ENCODE measurements at regions not wholly inside any gene's neighbourhood (a gene's known extent, or its start where the extent isn't known, plus 50 kb on each side); places are given as distances from the start of the nearest gene placed in this dataset.

DNA sequence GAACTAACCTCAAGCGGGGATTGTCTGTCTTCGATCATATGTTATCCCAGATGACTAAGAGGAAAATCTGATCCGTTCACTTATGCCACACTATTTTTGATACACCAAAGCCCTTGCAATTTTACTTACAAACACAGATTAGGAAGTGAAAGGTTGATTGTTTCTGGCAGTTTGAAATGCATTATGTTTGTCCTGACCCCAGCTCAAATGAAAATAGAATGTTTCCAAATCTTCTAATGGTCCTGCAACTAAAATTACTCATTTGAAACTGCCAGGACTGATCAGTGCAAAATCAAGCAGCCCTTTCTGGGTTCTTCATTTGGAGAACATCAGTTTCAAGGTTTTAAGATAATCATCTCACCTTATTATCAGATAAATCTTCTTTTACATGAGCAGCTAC lies 696.7 kb upstream of the WWC1 start:
- no peaks in the 10 kb centered on the region for H3K9me1 ChIP-seq (ENCODE audit: control insufficient read depth, extremely low read depth, insufficient read depth, low read length)
- no peak overlapping the region for H2AFZ ChIP-seq (ENCODE audit: control insufficient read depth, low read length)
- no peak for TF ChIP-seq EZH2 (IDR thresholded peaks at IDR 0.05; ENCODE audit: low read length)
- TF ChIP-seq, protein P1, sequence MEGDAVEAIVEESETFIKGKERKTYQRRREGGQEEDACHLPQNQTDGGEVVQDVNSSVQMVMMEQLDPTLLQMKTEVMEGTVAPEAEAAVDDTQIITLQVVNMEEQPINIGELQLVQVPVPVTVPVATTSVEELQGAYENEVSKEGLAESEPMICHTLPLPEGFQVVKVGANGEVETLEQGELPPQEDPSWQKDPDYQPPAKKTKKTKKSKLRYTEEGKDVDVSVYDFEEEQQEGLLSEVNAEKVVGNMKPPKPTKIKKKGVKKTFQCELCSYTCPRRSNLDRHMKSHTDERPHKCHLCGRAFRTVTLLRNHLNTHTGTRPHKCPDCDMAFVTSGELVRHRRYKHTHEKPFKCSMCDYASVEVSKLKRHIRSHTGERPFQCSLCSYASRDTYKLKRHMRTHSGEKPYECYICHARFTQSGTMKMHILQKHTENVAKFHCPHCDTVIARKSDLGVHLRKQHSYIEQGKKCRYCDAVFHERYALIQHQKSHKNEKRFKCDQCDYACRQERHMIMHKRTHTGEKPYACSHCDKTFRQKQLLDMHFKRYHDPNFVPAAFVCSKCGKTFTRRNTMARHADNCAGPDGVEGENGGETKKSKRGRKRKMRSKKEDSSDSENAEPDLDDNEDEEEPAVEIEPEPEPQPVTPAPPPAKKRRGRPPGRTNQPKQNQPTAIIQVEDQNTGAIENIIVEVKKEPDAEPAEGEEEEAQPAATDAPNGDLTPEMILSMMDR (optimal IDR thresholded peaks at IDR 0.05 in 1 of 3, IDR thresholded peaks at IDR 0.05 in 1 of 3, conservative IDR thresholded peaks at IDR 0.05 in 1 of 3; ENCODE audit: extremely low read depth in 1 of 3, insufficient read depth in 2 of 3, low read length in 3 of 3), result no peak
- FAIRE-seq (no peak), DNase-seq (ENCODE audit: low read depth, low spot score) (no peak)
- no peaks in the 10 kb centered on the region for H3K79me2 ChIP-seq (ENCODE audit: control insufficient read depth, insufficient read depth, low read length)
- dilution Hi-C loops (cut with MboI; ENCODE audit: extremely low pct_ligation_motif_present, low sequenced_read_pairs), result no loop called here
- H3K27ac ChIP-seq (ENCODE audit: control insufficient read depth, insufficient read depth, low read length), result no peak overlapping the region
- H3K4me2 ChIP-seq (ENCODE audit: control insufficient read depth, extremely low read depth, insufficient read depth, low read depth, low read length), result no peak overlapping the region
- H3K4me3 ChIP-seq (ENCODE audit: control insufficient read depth in 2 of 3, extremely low read depth in 1 of 3, insufficient read depth in 2 of 3, low read depth in 1 of 3, low read length in 3 of 3), result no peak overlapping the region
- H3K27me3 ChIP-seq (ENCODE audit: control insufficient read depth, extremely low read depth, insufficient read depth, low read length), result no peaks in the 10 kb centered on the region
- H3K4me1 ChIP-seq (ENCODE audit: control insufficient read depth, extremely low read depth, insufficient read depth, low read length), result no peaks in the 10 kb centered on the region
- H3K36me3 ChIP-seq (ENCODE audit: control insufficient read depth in 2 of 2, extremely low read depth in 1 of 2, insufficient read depth in 2 of 2, low read length in 2 of 2), result no peaks in the 10 kb centered on the region
- H4K20me1 ChIP-seq (ENCODE audit: control insufficient read depth, extremely low read depth, insufficient read depth, low read length), result no peaks in the 10 kb centered on the region
- no peak overlapping the region for H3K9ac ChIP-seq (ENCODE audit: control insufficient read depth, extremely low read depth, insufficient read depth, low read length)
- no peaks in the 10 kb centered on the region for H3K9me3 ChIP-seq (ENCODE audit: control insufficient read depth, low read depth, low read length)

DNA sequence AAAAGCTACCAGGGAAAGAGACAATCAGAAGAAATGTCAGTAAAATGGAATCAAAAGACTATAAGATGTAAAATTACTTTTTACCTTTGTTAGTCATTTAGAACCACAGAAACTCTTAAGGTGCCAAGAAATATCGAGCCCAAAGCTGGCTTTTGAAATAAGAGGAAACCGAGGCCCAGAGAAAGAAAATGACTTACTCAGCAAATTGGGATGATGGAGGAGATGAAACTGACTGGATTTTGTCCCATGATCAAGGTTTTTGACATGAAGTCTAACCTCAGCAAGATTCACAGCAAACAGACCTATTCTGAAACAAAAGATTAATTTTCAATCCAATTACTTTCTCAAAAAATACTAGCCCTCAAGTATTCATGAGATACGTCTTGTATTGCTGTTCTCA lies 696.2 kb upstream of the WWC1 start:
- H3K9me3 ChIP-seq (ENCODE audit: control insufficient read depth, low read depth, low read length), result no peaks in the 10 kb centered on the region
- H3K27ac ChIP-seq (ENCODE audit: control insufficient read depth, insufficient read depth, low read length), result no peak overlapping the region
- no peaks in the 10 kb centered on the region for H4K20me1 ChIP-seq (ENCODE audit: control insufficient read depth, extremely low read depth, insufficient read depth, low read length)
- DNase-seq (ENCODE audit: low read depth, low spot score) (no peak), FAIRE-seq (no peak)
- H3K9ac ChIP-seq (ENCODE audit: control insufficient read depth, extremely low read depth, insufficient read depth, low read length), result no peak overlapping the region
- no peaks in the 10 kb centered on the region for H3K79me2 ChIP-seq (ENCODE audit: control insufficient read depth, insufficient read depth, low read length)
- TF ChIP-seq, protein P1 (optimal IDR thresholded peaks at IDR 0.05 in 1 of 3, IDR thresholded peaks at IDR 0.05 in 1 of 3, conservative IDR thresholded peaks at IDR 0.05 in 1 of 3; ENCODE audit: extremely low read depth in 1 of 3, insufficient read depth in 2 of 3, low read length in 3 of 3), result no peak
- H3K36me3 ChIP-seq (ENCODE audit: control insufficient read depth in 2 of 2, extremely low read depth in 1 of 2, insufficient read depth in 2 of 2, low read length in 2 of 2), result no peaks in the 10 kb centered on the region
- H2AFZ ChIP-seq (ENCODE audit: control insufficient read depth, low read length), result no peak overlapping the region
- H3K27me3 ChIP-seq (ENCODE audit: control insufficient read depth, extremely low read depth, insufficient read depth, low read length), result no peaks in the 10 kb centered on the region
- no peak overlapping the region for H3K4me2 ChIP-seq (ENCODE audit: control insufficient read depth, extremely low read depth, insufficient read depth, low read depth, low read length)
- dilution Hi-C loops (cut with MboI; ENCODE audit: extremely low pct_ligation_motif_present, low sequenced_read_pairs), result no loop called here
- H3K4me1 ChIP-seq (ENCODE audit: control insufficient read depth, extremely low read depth, insufficient read depth, low read length), result no peaks in the 10 kb centered on the region
- H3K4me3 ChIP-seq (ENCODE audit: control insufficient read depth in 2 of 3, extremely low read depth in 1 of 3, insufficient read depth in 2 of 3, low read depth in 1 of 3, low read length in 3 of 3), result no peak overlapping the region
- no peaks in the 10 kb centered on the region for H3K9me1 ChIP-seq (ENCODE audit: control insufficient read depth, extremely low read depth, insufficient read depth, low read length)

All from keratinocyte (primary cell).